Mucosa of gallbladder (tissue), 1 donor: ENCODE measurements at regions not wholly inside any gene's neighbourhood (a gene's known extent, or its start where the extent isn't known, plus 50 kb on each side); places are given as distances from the start of the nearest gene placed in this dataset.
"Not testable (repeated sequence)": the region's sequence is repeated elsewhere in the genome, so short reads cannot be mapped to it uniquely, and the experiment has no call there.

ENCODE experiments used
- DNase-seq: peaks from one replicate; pipeline ENCODE4 v3.0.0-alpha.2; 2020; ENCODE audit warnings: low spot score
- donor health status: DM: no; HTN: no; CAD: no.

DNA sequence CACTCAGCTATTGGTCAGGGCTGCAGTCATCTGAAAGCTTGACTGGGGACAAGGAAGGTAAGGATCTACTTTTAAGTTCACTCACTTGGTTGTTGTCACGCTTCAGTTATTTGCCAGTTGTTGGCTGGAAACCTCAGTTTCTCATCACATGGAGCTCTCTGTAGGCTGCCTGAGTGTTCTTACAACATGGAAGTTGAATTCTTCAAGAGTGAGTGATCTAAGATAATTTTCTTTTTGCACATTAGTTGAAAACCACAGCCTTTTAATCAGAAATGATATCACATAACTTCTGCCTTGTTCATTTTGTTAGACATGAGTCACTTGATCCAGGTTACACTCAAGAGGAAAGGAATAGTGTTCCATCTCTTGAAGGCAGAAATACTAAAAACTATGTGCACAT is 552.7 kb downstream of the RAPGEF2 start:
- DNase-seq, result no peak

DNA sequence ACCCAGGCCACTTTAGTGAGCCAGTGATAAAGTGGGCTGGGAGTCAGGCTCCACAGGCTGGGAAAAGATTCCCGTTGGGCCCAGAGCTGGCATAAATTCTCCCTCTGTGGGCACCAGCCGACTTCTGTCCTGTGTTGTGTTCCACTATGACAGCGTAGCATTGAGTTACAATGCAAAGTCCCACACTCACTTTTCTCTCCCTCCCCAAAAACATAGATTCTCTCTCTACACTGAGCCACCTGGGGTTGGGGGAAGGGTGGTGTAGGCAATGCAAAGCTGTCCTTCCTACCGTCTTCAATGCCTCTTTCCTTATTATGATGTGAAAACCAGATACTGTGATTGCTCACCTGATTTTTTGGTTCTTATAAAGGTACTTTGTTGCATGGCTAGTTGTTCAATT is 566.2 kb downstream of the RAPGEF2 start:
- no peak for DNase-seq

DNA sequence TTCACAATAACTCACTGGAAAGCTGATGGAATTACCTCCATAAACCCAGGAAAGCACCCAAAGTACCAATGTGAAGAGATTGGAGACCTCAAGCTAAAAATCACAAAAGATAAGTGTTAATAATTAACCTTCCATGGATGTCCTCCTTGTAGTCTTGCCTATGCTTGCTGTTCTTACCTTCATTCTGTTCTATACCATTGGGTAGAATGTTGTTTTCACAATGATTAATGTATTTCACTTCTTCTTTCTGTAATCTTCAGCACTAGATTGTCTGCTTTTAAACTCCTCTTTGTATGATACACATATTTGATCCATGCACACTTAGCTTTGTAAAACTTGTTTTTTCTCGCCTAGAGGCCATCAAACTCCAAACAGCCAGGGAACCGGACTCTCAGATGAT is 570.3 kb downstream of the RAPGEF2 start:
- no peak for DNase-seq

GRCh38 chr4:159674241-159674640 is 571.4 kb downstream of the RAPGEF2 start:
- no peak for DNase-seq

- DNase-seq, result no peak
These were observed 574.6 kb downstream of the RAPGEF2 start for GRCh38 chr4:159677521-159677920.

- DNase-seq, result no peak
These were observed 580.1 kb downstream of the RAPGEF2 start for GRCh38 chr4:159682996-159683395.

GRCh38 chr4:159684061-159684460 is 581.2 kb downstream of the RAPGEF2 start:
- no peak for DNase-seq

DNA sequence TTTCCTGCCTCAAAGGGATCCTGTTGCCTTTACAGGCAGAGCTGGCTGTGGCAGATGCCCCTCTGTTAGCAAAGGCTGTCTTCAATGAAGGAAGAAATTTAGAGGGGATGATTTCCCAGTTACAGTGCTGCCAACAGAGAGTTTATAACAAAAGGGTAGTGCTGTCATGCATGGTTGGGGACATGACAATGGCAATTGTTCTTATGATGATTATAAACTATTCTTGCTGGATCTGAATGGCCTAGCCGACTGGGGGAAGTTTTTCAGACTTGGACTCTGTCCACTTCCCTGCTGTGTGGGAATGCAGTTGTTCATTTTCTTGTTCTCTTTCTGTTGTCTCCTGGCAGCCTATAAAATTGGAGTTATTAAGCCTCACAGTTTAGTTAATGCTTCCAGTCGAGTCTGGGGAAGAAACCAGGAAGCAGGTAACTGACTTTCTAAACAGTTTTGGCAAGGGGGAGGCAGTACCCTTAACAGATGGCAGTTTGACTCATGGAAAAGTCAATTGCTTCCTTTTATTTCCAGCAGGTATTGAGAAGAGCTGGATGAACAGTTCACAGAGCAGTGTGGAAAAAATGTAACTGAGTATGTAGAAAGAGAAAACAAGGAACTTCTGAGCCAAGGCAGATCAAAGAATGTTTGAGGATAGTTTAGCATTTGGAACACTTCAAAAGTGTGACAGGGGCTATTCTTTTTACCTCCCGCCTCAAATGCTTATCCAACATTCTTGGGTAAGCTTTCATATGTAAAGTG is 582.6 kb downstream of the RAPGEF2 start:
- no peak for DNase-seq

DNA sequence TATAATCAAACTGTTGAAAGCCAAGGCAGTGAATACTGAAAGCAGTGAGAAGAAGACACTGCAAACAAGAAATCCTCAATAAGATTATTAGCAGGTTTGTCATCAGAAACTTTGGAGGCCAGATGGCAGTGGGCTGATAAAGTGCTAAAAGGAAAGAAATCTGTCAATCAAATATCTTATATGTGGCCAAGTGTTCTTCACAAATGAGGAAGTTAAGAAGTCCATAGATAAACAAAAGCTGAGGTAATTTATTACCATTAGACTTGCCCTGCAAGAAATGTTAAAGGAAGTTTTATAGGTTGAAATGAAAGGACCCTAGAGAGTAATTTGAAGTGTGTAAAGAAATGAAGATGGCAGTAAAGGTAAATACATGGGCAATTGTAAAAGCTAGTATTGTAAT is 586.6 kb downstream of the RAPGEF2 start:
- no peak for DNase-seq

DNA sequence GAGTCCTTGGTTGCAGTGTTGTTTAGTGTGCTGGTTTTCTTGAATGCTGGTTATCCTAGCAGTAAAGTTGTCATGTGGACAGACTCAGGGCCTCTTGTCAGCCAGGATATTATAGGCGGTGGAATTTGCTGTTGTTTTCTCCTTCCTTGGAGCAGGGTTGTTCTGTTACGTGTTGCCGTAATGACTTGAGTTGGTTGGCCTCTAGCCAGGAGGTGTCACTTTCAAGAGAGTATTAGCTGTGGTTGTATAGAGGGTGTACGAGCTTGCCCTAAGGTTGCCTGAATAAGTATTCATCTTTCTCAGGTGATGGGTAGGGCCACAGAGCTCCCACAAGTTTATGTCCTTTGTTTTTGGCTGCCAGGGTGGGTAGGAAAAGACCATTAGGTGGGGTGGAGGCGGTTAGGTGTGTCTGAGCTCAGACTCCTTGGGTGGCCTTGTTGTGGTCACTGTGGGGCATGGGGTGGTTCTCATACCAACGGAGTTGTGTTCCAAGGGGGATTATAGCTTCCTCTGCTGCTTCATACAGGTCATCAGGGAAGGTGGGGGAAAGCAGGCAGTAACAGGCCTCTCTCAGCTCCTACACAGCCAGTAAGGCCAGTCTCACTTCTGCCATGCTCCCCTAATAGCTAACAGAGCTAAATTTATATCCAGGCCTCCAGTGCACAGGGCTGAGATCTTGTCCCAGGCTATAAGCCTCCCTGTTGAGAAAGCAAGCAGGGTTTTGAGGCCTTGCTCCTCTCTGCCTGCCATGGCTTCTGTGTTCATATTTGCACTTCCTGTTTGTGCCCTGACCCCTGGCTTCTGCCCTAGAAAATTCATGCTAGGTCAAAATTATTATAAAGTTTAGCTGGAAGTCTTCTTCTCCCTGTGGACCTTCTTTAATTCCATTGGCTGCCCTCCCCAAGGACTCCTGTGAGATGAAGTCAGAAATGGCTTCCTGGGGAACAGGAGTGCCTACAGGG is 594.7 kb downstream of the RAPGEF2 start:
- DNase-seq, result no peak

- DNase-seq, result no peak
These were observed 595.5 kb downstream of the RAPGEF2 start for GRCh38 chr4:159698336-159698735.

DNA sequence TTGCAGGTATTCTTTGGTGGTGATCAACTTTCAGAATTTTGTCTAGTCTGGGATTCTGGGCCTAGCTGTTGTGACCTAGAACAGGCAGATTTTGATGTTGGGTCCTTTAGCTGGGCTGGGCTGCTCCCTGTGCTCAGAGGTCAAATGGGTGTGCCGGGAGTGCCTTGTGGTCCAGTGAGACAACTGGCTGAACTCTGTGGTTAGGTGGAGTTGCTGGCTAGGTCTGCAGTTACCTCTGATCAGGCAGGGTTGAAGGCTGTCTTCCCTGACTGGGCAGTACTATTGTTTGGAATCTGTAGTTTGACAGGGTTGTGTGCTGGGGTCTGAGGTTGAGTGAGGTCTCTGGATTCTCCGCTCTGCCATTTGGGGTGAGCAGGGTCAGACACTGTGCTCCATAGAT is 599.3 kb downstream of the RAPGEF2 start:
- DNase-seq, result no peak

DNA sequence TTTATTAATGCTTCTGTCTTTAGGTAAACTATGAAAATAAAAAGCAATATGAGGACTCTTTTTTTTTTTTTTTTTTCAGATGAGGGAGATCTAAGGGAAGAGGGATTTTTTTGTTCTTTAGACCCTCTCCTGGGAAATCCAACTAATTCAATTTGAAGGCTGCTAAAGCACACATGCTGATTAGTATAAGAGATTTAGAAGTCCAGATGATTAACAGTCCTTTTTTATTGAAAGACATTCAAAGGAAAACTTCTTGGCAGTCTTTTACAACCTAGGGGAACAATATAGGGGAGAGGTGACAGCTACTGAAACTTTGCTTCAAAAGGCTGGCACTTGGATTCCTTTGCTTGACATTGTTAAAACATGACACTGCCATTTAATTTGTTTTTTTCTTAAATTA is 602.5 kb downstream of the RAPGEF2 start:
- no peak for DNase-seq

GRCh38 chr4:159706704-159707103 is 603.8 kb downstream of the RAPGEF2 start:
- DNase-seq, result no peak

DNA sequence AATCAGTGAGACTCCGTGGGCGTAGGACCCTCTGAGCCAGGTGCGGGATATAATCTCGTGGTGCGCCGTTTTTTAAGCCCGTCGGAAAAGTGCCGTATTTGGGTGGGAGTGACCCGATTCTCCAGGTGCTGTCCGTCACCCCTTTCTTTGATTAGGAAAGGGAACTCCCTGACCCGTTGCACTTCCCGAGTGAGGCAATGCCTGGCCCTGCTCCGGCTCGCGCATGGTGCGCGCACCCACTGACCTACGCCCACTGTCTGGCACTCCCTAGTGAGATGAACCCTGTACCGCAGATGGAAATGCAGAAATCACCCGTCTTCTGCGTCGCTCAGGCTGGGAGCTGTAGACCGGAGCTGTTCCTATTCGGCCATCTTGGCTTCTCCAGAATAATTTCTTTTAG is 612.3 kb downstream of the RAPGEF2 start:
- DNase-seq, result not testable (repeated sequence)

DNA sequence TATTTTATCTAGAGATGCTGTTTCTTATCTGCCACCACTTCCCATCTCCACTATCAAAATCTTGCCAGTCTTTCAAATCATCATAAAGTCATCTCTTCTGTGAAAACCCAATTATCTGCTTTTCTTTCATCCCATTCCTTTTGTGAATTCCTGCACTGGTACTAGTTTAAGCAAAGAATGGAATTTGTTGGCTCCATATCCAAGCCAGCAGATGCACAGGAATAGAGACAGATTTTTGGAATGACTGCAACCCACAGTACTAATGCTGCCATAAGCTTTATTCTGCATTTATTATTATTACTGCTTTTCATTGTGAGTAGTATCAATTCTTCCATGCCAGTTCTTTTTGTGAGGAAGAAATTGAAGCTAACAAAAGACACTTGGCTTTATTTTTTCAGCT is 616.7 kb downstream of the RAPGEF2 start:
- no peak for DNase-seq

DNA sequence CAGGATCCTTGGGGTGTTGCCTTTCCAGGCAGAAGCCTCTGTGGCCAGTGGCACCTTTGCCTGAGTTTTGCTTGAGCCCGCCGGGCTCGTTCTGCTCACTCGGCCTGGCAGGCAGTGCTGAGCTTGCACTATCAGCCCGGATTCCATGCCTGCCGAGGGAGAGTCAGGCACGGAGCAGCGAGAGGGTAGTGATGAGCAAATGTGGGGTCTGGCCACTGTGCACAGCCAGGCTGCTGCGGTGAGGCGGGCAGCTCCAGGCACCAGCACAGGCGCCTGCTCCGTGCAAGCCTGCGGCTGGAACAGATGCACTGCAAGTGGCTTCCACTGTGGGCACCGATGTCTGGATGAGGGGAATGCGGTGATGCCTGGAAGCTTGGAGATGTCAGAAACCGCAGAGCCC is 619.2 kb downstream of the RAPGEF2 start:
- DNase-seq, result no peak

DNA sequence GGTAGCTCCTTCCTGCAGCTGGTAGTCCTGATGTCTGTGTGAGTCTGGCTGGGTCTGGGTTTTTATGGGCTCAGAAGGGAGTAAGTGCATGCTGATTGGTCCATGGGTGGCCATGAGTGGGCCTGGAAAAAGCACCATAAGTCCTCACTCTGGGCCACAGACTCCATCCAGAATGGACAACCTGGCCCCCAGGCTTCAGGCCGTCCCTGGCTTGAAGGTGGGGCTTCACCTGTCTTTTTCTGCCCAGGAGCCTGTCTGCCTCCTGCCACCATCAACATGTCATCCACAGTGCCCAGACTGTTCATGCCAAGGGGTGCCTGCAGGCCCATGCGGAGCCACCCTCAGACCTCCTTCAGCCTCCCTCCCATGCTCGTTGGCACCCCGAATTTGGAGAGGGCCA is 620.0 kb downstream of the RAPGEF2 start:
- no peak for DNase-seq

DNA sequence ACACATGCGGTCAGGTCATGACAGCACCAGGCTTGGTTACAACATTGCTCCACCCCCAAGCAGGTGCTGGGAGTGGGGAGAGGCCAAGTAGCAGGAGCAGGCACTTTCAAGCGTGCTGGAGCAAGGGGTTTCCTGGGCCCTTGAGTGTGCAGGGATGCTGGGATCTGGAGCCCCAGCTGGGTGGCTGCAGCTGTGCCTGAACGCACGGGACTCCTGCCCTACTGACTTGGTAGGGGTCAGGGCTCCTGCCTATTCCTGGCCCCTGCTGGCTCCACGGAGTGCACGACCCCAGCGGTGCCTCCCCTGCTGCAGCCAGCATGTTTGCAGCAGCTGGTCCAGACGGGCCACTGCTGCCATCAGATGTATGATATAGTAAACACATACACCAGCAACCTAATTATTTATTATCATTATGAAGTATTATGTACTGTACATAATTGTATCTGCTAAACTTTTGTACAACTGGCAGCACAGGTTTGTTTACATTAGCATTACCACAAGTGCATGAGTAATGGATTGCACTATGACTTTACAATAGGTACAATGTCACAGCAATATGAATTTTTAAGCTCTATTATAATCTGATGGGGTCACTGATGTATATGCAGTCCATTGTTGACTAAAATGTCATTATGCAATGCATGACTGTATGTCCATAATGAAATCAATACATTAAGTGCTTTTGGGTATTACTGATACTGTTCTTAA is 620.6 kb downstream of the RAPGEF2 start:
- DNase-seq, result no peak

DNA sequence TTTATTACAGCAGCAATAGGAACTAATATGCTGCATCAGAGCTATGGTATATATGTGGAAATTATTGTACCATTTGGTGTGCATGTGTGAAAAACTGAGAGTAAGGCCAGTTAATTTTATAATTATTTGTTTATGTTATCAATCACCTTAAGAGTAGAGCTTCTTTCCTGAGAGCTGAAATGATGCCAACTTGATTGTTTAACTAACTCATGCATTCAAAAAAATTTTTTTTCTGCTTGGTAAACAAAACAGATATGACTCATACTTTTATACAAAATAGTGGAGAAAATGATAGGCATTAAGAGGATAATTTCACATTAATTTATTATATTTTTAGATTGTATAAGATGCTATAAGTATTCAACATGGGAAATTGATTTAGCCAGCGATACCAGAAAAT is 622.7 kb downstream of the RAPGEF2 start:
- no peak for DNase-seq

DNA sequence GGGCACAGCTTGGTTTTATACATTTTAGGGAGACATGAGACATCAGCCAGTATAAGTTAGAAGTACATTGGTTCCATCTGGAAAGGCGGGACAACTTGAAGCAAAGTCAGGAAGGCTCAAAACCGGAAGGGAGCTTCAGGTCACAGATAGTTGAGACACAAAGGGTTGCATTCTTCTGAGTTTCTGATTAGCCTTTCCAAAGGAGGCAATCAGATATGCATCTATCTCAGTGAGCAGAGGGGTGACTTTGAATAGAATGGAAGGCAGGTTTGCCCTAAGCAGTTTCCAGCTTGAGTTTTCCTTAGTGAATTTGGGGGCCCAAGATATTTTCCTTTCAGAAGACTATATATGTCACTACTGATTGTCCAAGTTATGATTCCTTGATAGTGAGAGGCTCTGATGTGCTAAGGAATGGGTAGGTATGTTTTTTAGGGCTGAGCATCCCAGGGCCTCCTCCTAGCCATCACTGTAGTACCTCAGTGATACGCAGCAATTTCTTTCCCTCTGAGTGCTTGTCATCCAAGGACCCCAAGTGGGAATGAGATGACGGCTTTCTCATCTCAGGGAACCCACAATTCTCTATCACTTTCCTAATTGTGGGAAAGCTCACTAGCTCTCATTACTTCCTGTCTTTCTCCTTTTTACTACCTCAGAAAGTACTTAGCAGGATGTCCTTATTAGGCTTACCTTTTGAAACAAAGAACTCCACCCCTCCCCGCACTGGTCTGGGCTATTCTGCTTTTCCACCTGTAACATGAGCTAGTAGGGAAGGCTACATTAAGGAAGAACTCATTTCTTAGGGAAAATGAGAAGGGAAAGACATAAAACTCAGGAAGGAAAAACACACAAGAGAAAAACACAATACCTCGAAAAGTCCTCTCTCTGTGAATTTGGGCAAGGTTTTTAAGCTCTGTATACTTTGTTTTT is 632.7 kb downstream of the RAPGEF2 start:
- no peak for DNase-seq
